GM18951 (cell line): ENCODE measurements at regions not wholly inside any gene's neighbourhood (a gene's known extent, or its start where the extent isn't known, plus 50 kb on each side); places are given as distances from the start of the nearest gene placed in this dataset.

Source experiments
- POLR2A ChIP-seq: IDR thresholded peaks from 4 replicates; pipeline ENCODE4 v1.6.1; 2011; ENCODE audit warnings: mild to moderate bottlenecking; ENCODE audit not compliant: insufficient read length, insufficient read depth; ENCODE audit errors: extremely low read depth
- in situ Hi-C: fragments of 300-500 bp; cut with MboI; formaldehyde crosslinking; loops from one replicate; pipeline ENCODE4 v1.12.0; 2022; ENCODE audit warnings: low sequenced_read_pairs, mixed read lengths, inconsistent platforms; ENCODE audit not compliant: unreplicated experiment

DNA sequence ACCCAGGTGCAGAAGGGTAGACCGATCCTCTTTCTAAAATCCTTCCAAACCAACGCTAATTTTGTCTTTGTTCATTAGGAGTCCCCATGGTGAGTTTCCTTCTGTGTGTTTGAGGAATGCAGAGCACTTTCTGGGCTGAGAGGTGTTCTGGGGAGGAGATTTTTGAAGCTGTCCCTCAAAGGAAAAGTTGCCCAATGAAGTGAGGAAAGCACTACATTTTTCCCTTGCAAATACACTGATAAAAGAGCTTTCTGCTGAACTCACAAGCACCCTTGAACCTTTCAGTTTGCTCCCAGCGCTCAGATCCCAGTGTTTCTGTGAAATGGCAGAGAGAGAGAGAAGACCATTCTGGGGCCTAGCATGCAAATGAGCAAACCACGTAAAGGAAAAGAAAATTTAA lies 299.6 kb upstream of the FANCL start:
- in situ Hi-C loops: no loop called here
- no peak for TF ChIP-seq POLR2A

DNA sequence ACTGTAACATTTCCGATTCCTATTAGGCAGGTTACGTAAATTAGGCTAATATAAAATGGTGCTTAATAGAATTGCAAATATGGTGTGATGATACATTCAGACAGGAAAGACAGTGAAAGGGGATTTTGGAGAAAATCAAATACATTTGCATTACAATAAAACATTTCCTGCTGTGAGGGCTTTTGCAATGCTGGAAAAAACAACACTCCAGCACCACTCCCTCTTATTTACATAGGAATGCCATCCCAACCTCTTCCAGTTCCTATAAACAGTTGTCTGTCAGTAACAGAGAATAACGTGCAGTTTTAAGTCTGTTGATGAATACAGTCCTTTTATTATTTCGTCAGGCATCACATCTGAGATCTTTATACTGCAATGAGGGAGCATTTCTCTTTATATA lies 298.8 kb upstream of the FANCL start:
- TF ChIP-seq POLR2A: no peak
- in situ Hi-C loops: no loop called here

- in situ Hi-C loops: no loop called here
Measured at GRCh38 chr2:58535990-58536389, 294.9 kb upstream of the FANCL start.

DNA sequence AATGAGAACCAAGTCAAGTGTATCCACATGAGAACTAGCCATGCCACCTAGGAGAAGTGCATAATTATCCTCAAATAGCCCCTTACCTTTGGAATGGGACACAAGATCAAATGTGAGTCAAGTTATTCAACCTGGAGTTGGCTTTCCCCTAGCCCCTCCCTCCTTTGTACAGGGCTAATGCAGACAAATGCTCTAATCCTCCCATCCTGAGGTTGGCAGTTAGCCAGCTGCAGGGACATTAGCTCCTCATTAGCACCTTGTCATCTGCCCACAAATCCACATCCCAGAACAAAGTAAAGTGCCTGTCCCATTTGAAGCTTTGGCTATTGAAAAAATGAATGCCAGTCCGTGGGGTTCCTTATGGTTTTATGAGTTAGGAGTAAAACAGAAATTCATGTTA lies 294.1 kb upstream of the FANCL start:
- TF ChIP-seq POLR2A: no peak
- in situ Hi-C loops: no loop called here

More at GRCh38 chr2:58535990-58536389, 294.9 kb upstream of the FANCL start:
- TF ChIP-seq POLR2A: no peak

DNA sequence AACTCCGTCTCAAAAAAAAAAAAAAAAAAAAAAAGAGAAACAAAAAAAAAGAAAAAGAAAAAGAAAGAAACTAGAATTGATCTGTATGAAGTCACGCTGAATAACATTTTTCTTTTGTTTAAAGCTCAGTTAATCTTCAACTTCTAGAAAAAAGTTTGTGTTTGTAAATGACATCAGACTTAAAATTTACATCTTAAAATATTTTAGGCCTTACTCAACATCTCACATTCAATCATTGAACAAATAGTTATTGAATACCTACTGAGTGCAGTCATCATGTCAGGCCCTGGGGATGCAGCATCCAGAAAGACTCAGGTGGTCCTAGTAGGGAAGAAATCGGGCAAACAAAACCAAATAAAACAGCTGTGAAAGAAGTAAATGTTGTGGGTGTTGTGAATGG lies 292.3 kb upstream of the FANCL start:
- in situ Hi-C loops: no loop called here
- no peak for TF ChIP-seq POLR2A

DNA sequence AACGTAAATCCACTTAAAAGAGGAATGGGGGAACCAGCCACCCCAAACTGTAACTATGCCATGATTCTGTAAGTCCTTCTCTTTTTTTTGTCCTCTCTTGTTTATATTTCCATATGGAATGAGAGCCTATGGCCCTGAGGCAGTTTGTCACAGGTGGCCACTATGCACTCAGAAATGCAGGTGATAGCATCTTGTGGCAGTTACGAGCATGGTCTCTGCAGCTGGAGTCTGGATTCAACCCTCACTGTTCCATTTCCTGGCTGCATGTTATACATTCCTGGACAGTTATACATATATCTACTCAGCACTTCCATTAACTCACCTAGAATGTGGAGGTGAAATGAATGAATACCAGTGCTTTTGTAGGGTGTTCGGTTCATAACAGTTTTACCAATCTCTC lies 291.5 kb upstream of the FANCL start:
- no peak for TF ChIP-seq POLR2A
- in situ Hi-C loops: no loop called here

- no peak for TF ChIP-seq POLR2A
- in situ Hi-C loops: no loop called here
Measured at GRCh38 chr2:58527647-58528046, 286.5 kb upstream of the FANCL start.

DNA sequence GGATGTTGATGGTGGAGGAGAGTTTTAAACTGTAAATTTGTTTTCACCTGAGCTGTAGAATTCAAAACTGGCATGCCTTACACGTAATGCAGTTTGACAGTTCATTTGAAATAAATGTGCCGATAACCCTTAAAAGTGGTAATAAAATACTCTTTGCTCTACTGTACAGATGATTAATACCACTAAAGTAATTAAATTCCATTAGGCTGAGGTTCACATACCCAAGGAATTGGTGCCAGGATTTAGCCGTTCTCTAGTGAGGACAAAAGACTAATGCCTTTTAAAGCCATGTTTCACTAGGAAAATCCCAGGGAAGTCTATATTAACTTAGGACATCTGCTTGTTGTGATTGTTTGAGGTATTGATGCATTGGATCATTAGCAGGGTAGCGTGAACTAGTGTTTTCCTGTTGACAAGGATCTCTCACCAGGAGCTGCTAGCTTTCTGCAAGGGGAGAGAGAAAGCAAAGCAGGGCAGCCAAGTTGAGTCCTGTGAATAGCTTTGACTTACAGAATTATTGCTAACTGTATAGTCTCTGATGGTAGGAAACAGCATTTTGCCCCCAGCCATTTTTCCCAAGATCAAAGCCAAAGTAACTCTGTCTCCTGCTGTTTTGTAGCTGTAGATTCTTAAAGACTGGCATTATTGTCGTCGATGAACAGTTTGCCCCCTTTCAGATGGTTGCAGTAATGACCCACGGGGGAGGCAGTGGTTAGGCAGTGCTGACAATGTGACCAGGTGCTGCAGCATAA lies 280.9 kb upstream of the FANCL start:
- in situ Hi-C loops: no loop called here

GRCh38 chr2:58520903-58521302 lies 279.8 kb upstream of the FANCL start:
- in situ Hi-C loops: no loop called here
- TF ChIP-seq POLR2A: no peak

More for the DNA sequence above, 280.9 kb upstream of the FANCL start:
- TF ChIP-seq POLR2A: no peak

- no peak for TF ChIP-seq POLR2A
- in situ Hi-C loops: no loop called here
Measured at GRCh38 chr2:58517881-58518280, 276.8 kb upstream of the FANCL start.

GRCh38 chr2:58516695-58517094 lies 275.6 kb upstream of the FANCL start:
- in situ Hi-C loops: no loop called here
- TF ChIP-seq POLR2A: no peak

GRCh38 chr2:58515827-58516573 lies 274.9 kb upstream of the FANCL start:
- in situ Hi-C loops: no loop called here
- no peak for TF ChIP-seq POLR2A

- in situ Hi-C loops: no loop called here
- TF ChIP-seq POLR2A: no peak
Measured at GRCh38 chr2:58514252-58514651, 273.1 kb upstream of the FANCL start.

DNA sequence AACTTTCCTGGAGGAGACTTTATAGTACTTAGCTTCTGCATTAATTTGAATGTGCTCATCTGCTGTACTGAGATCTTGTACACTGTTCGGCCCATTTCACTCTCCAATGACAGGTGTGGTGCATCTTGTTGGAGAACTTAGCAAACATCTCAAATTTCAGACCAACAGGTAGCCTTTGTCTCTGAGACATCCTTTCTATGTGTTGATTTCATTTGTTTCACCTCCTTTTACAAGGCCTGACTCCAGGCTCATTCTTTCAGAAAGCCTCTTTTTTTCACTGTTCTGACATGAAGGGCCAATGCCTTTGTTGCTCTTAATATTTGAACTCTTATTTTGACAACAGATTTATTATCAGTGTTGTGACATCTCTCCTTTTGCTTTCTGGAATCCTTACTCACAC lies 271.8 kb upstream of the FANCL start:
- TF ChIP-seq POLR2A: no peak
- in situ Hi-C loops: no loop called here
